ENCODE measurements at regions not wholly inside any gene's neighbourhood (a gene's known extent, or its start where the extent isn't known, plus 50 kb on each side); places are given as distances from the start of the nearest gene placed in this dataset.

GRCh38 chr11:91947215-91947820 is 277.3 kb upstream of the FAT3 start:
- no peak for DNase-seq

GRCh38 chr11:91946397-91946951 is 278.1 kb upstream of the FAT3 start:
- no peak for DNase-seq

GRCh38 chr11:91935120-91935519 is 289.5 kb upstream of the FAT3 start:
- no peak for DNase-seq

- no peak for DNase-seq
Observed at GRCh38 chr11:91932151-91932821, 292.3 kb upstream of the FAT3 start.

GRCh38 chr11:91927448-91927847 is 297.2 kb upstream of the FAT3 start:
- no peak for DNase-seq

GRCh38 chr11:91926965-91927364 is 297.7 kb upstream of the FAT3 start:
- DNase-seq = no peak

- no peak for DNase-seq
Observed at GRCh38 chr11:91922846-91923245, 301.8 kb upstream of the FAT3 start.

- no peak for DNase-seq
Observed at GRCh38 chr11:91921974-91922373, 302.6 kb upstream of the FAT3 start.

- DNase-seq = no peak
Observed at GRCh38 chr11:91913407-91913806, 311.2 kb upstream of the FAT3 start.

GRCh38 chr11:91912322-91912721 is 312.3 kb upstream of the FAT3 start:
- DNase-seq = no peak

GRCh38 chr11:91906871-91907624 is 317.6 kb upstream of the FAT3 start:
- no peak for DNase-seq

- DNase-seq = peak; percentile 0
Observed at GRCh38 chr11:91904792-91905785, 319.5 kb upstream of the FAT3 start.

- no peak for DNase-seq
Observed at GRCh38 chr11:91902312-91902711, 322.3 kb upstream of the FAT3 start.

- no peak for DNase-seq
Observed at GRCh38 chr11:91880660-91881059, 344.0 kb upstream of the FAT3 start.

GRCh38 chr11:91876746-91877145 is 347.9 kb upstream of the FAT3 start:
- no peak for DNase-seq

- no peak for DNase-seq
Observed at GRCh38 chr11:91872243-91872642, 352.4 kb upstream of the FAT3 start.

- DNase-seq = no peak
Observed at GRCh38 chr11:91871791-91872190, 352.8 kb upstream of the FAT3 start.

GRCh38 chr11:91871048-91871447 is 353.6 kb upstream of the FAT3 start:
- no peak for DNase-seq

- no peak for DNase-seq
Observed at GRCh38 chr11:91869686-91870085, 354.9 kb upstream of the FAT3 start.

- no peak for DNase-seq
Observed at GRCh38 chr11:91866642-91867041, 358.0 kb upstream of the FAT3 start.

- no peak for DNase-seq
Observed at GRCh38 chr11:91860661-91861060, 364.0 kb upstream of the FAT3 start.

- no peak for DNase-seq
Observed at GRCh38 chr11:91859666-91860065, 365.0 kb upstream of the FAT3 start.

- no peak for DNase-seq
Observed at GRCh38 chr11:91857179-91857578, 367.4 kb upstream of the FAT3 start.
